ENCODE measurements at regions not wholly inside any gene's neighbourhood (a gene's known extent, or its start where the extent isn't known, plus 50 kb on each side); places are given as distances from the start of the nearest gene placed in this dataset.

DNA sequence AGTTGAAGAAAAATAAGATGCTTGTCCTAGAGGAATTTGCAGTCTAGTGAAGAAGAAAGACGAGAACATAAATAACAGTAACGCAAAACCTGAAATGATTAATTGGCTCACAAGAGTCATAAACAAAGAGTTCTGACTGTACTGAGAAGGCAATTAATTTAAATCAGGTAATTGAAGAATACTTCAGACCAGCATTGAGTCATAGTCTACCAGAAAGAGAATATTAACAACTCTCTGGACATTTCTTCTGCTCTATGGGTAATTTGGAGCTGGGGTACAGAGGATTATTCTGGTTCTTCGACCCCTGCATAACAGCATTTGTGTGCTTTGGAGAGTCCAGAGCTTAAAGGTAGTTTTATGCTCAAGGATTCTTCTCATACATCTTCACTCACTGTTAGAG, 390.3 kb upstream of the DCN start:
- TF ChIP-seq, protein P1, sequence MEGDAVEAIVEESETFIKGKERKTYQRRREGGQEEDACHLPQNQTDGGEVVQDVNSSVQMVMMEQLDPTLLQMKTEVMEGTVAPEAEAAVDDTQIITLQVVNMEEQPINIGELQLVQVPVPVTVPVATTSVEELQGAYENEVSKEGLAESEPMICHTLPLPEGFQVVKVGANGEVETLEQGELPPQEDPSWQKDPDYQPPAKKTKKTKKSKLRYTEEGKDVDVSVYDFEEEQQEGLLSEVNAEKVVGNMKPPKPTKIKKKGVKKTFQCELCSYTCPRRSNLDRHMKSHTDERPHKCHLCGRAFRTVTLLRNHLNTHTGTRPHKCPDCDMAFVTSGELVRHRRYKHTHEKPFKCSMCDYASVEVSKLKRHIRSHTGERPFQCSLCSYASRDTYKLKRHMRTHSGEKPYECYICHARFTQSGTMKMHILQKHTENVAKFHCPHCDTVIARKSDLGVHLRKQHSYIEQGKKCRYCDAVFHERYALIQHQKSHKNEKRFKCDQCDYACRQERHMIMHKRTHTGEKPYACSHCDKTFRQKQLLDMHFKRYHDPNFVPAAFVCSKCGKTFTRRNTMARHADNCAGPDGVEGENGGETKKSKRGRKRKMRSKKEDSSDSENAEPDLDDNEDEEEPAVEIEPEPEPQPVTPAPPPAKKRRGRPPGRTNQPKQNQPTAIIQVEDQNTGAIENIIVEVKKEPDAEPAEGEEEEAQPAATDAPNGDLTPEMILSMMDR (IDR thresholded peaks at IDR 0.05; ENCODE audit: low read depth, low read length) = no peak
- no peak for TF ChIP-seq POLR2A (IDR thresholded peaks at IDR 0.05; ENCODE audit: extremely low read depth, insufficient read length)
- TF ChIP-seq, protein P2, sequence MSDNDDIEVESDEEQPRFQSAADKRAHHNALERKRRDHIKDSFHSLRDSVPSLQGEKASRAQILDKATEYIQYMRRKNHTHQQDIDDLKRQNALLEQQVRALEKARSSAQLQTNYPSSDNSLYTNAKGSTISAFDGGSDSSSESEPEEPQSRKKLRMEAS (IDR thresholded peaks at IDR 0.05; ENCODE audit: low read depth, low read length) = no peak
- no peak for TF ChIP-seq MYC (IDR thresholded peaks at IDR 0.05; ENCODE audit: low read depth, low read length)
